Mucosa of descending colon (tissue), 3 donors: ENCODE measurements at regions not wholly inside any gene's neighbourhood (a gene's known extent, or its start where the extent isn't known, plus 50 kb on each side); places are given as distances from the start of the nearest gene placed in this dataset.

Source experiments
- ATAC-seq: fragments of 200-7000 bp; cut with Tn5 transposase; one replicate; pipeline ENCODE4 v1.9.1; 2020; ENCODE audit warnings: mild to moderate bottlenecking, moderate library complexity
- DNase-seq, 3 donors: peaks; one replicate each; pipeline ENCODE4 v3.0.0-alpha.2; 2020
- H3K36me3 ChIP-seq: fragments of 200-600 bp; one replicate; pipeline ENCODE4 v1.8.0; 2021; ENCODE audit warnings: low read depth, mild to moderate bottlenecking
- H3K4me1 ChIP-seq: fragments of 200-600 bp; one replicate; pipeline ENCODE4 v1.8.0; 2021; ENCODE audit warnings: low read depth, mild to moderate bottlenecking
- H3K4me3 ChIP-seq: fragments of 200-600 bp; one replicate; pipeline ENCODE4 v1.8.0; 2021; ENCODE audit warnings: mild to moderate bottlenecking
- H3K9me3 ChIP-seq: fragments of 200-600 bp; one replicate; pipeline ENCODE4 v1.8.0; 2021; ENCODE audit warnings: mild to moderate bottlenecking
- intact Hi-C, 2 donors: fragments of 100-400 bp; cut with DNase I in 1 of 2; cut with micrococcal nuclease in 1 of 2; formaldehyde crosslinking; loops; one replicate each; pipeline versions ENCODE4 v1.11.0 to v1.11.1; 2022; cut with DNase I, micrococcal nuclease
- TF ChIP-seq, protein P1 (sequence below): fragments of 200-600 bp; IDR thresholded peaks from one replicate; pipeline ENCODE4 v1.8.0; 2022; ENCODE audit warnings: antibody characterized with exemption, mild to moderate bottlenecking
- donor health status: DM: no; HTN: no; CAD: no; lungs with moderate emphysema.
- donor health status: DM: no; HTN: no; CAD: no.
- donor health status: DM: no; HTN: yes; CAD: no.

DNA sequence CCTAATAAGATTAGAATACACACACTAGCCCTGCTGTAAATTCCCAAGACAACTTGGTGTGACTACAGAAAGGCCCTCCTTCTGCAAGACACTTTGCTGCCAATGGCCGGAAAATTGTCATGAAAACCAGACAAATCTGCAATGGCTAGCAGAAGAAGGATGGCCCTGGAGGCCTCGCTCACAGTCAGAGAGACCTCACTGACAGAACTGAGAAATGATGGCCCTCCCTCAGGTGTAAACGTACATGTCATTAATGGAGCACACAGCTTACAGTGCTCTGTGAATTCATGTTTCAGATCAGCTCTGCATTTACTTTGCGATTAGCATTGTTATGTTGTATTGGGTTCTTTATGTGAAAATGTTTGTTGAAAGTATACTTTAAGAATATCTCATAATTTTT, 202.9 kb upstream of the N4BP1 start:
- TF ChIP-seq, protein P1, sequence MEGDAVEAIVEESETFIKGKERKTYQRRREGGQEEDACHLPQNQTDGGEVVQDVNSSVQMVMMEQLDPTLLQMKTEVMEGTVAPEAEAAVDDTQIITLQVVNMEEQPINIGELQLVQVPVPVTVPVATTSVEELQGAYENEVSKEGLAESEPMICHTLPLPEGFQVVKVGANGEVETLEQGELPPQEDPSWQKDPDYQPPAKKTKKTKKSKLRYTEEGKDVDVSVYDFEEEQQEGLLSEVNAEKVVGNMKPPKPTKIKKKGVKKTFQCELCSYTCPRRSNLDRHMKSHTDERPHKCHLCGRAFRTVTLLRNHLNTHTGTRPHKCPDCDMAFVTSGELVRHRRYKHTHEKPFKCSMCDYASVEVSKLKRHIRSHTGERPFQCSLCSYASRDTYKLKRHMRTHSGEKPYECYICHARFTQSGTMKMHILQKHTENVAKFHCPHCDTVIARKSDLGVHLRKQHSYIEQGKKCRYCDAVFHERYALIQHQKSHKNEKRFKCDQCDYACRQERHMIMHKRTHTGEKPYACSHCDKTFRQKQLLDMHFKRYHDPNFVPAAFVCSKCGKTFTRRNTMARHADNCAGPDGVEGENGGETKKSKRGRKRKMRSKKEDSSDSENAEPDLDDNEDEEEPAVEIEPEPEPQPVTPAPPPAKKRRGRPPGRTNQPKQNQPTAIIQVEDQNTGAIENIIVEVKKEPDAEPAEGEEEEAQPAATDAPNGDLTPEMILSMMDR = no peak
- no peaks in the 10 kb centered on the region for H3K9me3 ChIP-seq
- no peaks in the 10 kb centered on the region for H3K4me1 ChIP-seq
- no peak overlapping the region for H3K4me3 ChIP-seq
- no peak for DNase-seq
- ATAC-seq = no peak
- intact Hi-C loops = no loop called here
- H3K36me3 ChIP-seq = no peaks in the 10 kb centered on the region

DNA sequence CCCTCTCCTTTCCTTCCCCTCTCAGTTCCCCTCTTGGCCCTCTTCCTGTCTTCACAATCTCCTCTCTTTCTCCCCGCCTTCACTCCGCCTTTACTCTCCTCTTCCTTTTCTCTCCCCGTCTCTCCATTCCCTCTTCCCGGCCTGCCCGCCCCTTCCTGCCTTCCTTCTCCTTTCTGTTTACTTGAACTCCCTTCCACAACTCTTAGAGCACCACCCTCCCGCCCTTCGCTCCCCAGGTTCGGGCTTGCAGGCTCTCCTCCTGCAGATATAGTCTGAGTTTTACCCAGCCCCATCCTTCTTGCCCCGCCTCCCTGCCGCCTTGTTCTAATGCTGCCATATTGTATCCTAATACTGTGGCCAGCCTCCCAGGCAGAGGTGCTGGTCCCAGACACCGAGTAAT, 201.5 kb upstream of the N4BP1 start:
- intact Hi-C loops = no loop called here
- Histone ChIP-seq H3K36me3 (no peaks in the 10 kb centered on the region), H3K4me1 (no peaks in the 10 kb centered on the region), H3K4me3 (no peak overlapping the region), H3K9me3 (no peaks in the 10 kb centered on the region)
- no peak for DNase-seq
- no peak for ATAC-seq
- TF ChIP-seq, protein P1 = no peak

- TF ChIP-seq, protein P1 = no peak
- Histone ChIP-seq H3K4me3 (no peak overlapping the region), H3K36me3 (no peaks in the 10 kb centered on the region), H3K9me3 (no peaks in the 10 kb centered on the region), H3K4me1 (no peaks in the 10 kb centered on the region)
- intact Hi-C loops = no loop called here
- ATAC-seq = no peak
- no peak for DNase-seq
These were observed 200.9 kb upstream of the N4BP1 start for GRCh38 chr16:48810803-48811453.

GRCh38 chr16:48810436-48810802, 200.4 kb upstream of the N4BP1 start:
- no peaks in the 10 kb centered on the region for H3K9me3 ChIP-seq
- TF ChIP-seq, protein P1 = no peak
- intact Hi-C loops = no loop called here
- no peaks in the 10 kb centered on the region for H3K36me3 ChIP-seq
- no peak overlapping the region for H3K4me3 ChIP-seq
- no peak for ATAC-seq
- DNase-seq = no peak
- H3K4me1 ChIP-seq = no peaks in the 10 kb centered on the region

GRCh38 chr16:48790151-48790550, 180.2 kb upstream of the N4BP1 start:
- TF ChIP-seq, protein P1 = no peak
- no peak for DNase-seq
- no peaks in the 10 kb centered on the region for H3K9me3 ChIP-seq
- H3K36me3 ChIP-seq = no peaks in the 10 kb centered on the region
- H3K4me1 ChIP-seq = no peaks in the 10 kb centered on the region
- no peak overlapping the region for H3K4me3 ChIP-seq
- intact Hi-C loops = no loop called here
- ATAC-seq = no peak

DNA sequence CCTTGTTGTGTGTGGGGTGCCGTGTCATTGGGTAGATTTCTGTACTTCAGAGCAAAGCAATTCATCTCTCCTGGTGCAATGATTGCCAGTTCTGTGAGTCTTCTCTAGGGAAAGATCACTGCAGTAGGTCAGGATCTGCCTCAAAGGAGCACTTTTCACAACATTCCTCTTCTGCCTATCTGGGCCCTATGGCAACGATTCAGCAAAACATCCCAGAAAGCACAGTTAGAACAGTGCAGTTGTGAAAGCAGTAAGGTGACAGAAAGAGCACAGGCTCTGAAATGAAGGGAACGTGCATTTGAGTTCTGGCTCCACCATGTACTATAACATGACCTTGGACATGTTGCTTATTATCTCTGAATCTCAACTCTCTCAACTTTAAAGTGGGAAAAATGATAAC, 178.5 kb upstream of the N4BP1 start:
- H3K9me3 ChIP-seq = no peaks in the 10 kb centered on the region
- no peaks in the 10 kb centered on the region for H3K4me1 ChIP-seq
- intact Hi-C loops = no loop called here
- no peak overlapping the region for H3K4me3 ChIP-seq
- H3K36me3 ChIP-seq = no peaks in the 10 kb centered on the region
- TF ChIP-seq, protein P1 = no peak
- ATAC-seq = no peak
- no peak for DNase-seq
